SK-N-MC (cell line): ENCODE measurements at regions not wholly inside any gene's neighbourhood (a gene's known extent, or its start where the extent isn't known, plus 50 kb on each side); places are given as distances from the start of the nearest gene placed in this dataset.

ENCODE experiments used
- EZH2 ChIP-seq: fragments of 200-600 bp; sonication (generic); IDR thresholded peaks from one replicate; pipeline ENCODE4 v1.6.1; 2017; ENCODE audit warnings: antibody characterized with exemption
- POLR2AphosphoS5 ChIP-seq: IDR thresholded peaks from 2 replicates; pipeline ENCODE4 v1.6.1; 2012; ENCODE audit warnings: mild to moderate bottlenecking, low read depth, low read length, borderline replicate concordance

DNA sequence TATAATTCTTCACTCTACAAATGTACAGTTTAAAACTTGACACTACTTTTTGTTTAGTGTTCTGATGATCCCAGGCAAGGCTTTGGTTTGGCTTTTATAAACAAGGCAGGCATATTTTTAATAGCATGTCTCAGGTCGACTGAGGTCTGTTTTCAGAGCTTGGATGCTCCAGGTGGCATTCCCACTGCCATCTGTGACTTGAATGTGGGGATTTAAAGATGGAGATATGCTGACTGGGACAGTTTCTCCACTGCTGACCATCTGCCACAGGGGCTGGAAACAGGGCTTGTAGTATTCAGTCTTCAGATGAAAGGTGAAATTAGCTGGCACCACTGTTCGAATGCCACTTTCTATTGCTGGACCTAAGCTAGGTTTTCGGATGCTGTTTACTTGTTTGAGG lies 1266.2 kb upstream of the CDH18 start:
- no peak for TF ChIP-seq POLR2AphosphoS5
- TF ChIP-seq EZH2: no peak
